K562 (cell line): ENCODE measurements at regions not wholly inside any gene's neighbourhood (a gene's known extent, or its start where the extent isn't known, plus 50 kb on each side); places are given as distances from the start of the nearest gene placed in this dataset.

ENCODE experiments used
- ATAC-seq: fragments of 200-7000 bp; cut with Tn5 transposase; 3 replicates; pipeline ENCODE4 v1.9.1; 2020; ENCODE audit warnings: moderate library complexity
- BruUV-seq: library from RNA; stranded (reverse); fragments of 400-500 nt; replicated peaks from 2 replicates; lab custom pipeline; 2021; lab: Mats Ljungman, UMichigan
- CTCF ChIA-PET: fragments of 300-600 bp; formaldehyde crosslinking; extraction: SDS; loops from one replicate; lab custom pipeline; 2021; ENCODE audit warnings: low intra/inter-chr PET ratio; lab: Yijun Ruan, JAX
- POLR2A ChIA-PET: fragments of 300-600, 350-650 bp; sonication (Branson Sonifier 250); formaldehyde crosslinking; extraction: SDS; loops from one replicate; lab custom pipeline; 2021; ENCODE audit warnings: antibody characterized with exemption, inconsistent platforms; lab: Yijun Ruan, JAX
- DNase-seq, 4 experiments: peaks; one replicate each; pipeline versions ENCODE4 v3.0.0 to v3.0.0-alpha.2; 2011 to 2018; ENCODE audit warnings: low spot score in 3 of 4, mixed read lengths in 3 of 4; ENCODE audit errors: extremely low read depth in 1 of 4
- FAIRE-seq: peaks from 2 replicates; lab custom pipeline; 2011; peaks lifted over from hg19 to GRCh38; lab: Jason Lieb, UNC
- H2AFZ ChIP-seq: 2 replicates; pipeline ENCODE4 v1.6.0; 2011; ENCODE audit warnings: low read depth, low read length, control low read depth, inconsistent platforms
- H3K27ac ChIP-seq: fragments of 200-600 bp; 3 replicates; pipeline ENCODE4 v1.8.0; 2011; ENCODE audit warnings: low read depth, mild to moderate bottlenecking, control low read depth, inconsistent platforms, low read length, moderate library complexity, mixed read lengths; ENCODE audit errors: extremely low read depth
- H3K27me3 ChIP-seq, 2 experiments: fragments of 300-600 bp in 1 of 2; 2 replicates in 1 of 2; 3 replicates in 1 of 2; pipeline versions ENCODE4 v1.6.0 to v1.8.0; 2011; ENCODE audit warnings: inconsistent platforms in 2 of 2, low read length in 2 of 2, mild to moderate bottlenecking in 1 of 2, mixed read lengths in 1 of 2, moderate library complexity in 1 of 2; ENCODE audit not compliant: control insufficient read depth in 2 of 2, insufficient read depth in 2 of 2
- H3K36me3 ChIP-seq: fragments of 300-600 bp; 3 replicates; pipeline ENCODE4 v1.8.0; 2011; ENCODE audit warnings: mild to moderate bottlenecking, low read length, inconsistent platforms; ENCODE audit not compliant: control insufficient read depth, insufficient read depth
- H3K4me1 ChIP-seq, 2 experiments: fragments of 200-600 bp in 1 of 2; replicated peaks in 1 of 2; 2 replicates in 1 of 2; 3 replicates in 1 of 2; pipeline versions ENCODE4 v1.5.1 to v1.8.0; 2011; ENCODE audit warnings: inconsistent platforms in 2 of 2, low read length in 2 of 2, mild to moderate bottlenecking in 1 of 2, mixed read lengths in 1 of 2, moderate library complexity in 1 of 2; ENCODE audit not compliant: control insufficient read depth in 2 of 2, insufficient read depth in 2 of 2
- H3K4me2 ChIP-seq: 2 replicates; pipeline ENCODE4 v1.6.1; 2011; ENCODE audit warnings: low read length, control low read depth, inconsistent platforms, mixed read lengths; ENCODE audit not compliant: insufficient read depth
- H3K4me3 ChIP-seq: fragments of 200-600 bp; sonication (generic), shearing (Covaris generic); 2 replicates; pipeline ENCODE4 v1.5.1; 2016; ENCODE audit warnings: control low read depth, inconsistent platforms
- H3K79me2 ChIP-seq: fragments of 200-600 bp; 3 replicates; pipeline ENCODE4 v1.8.0; 2011; ENCODE audit warnings: low read length, inconsistent platforms; ENCODE audit not compliant: control insufficient read depth, insufficient read depth
- H3K9ac ChIP-seq, 2 experiments: 2 replicates each; pipeline versions ENCODE4 v1.6.0 to v1.6.1; 2011; ENCODE audit warnings: low read depth in 2 of 2, low read length in 2 of 2, control low read depth in 1 of 2, inconsistent platforms in 1 of 2, mild to moderate bottlenecking in 1 of 2, mixed read lengths in 1 of 2; ENCODE audit not compliant: insufficient read depth in 1 of 2
- H3K9me1 ChIP-seq: one replicate; pipeline ENCODE4 v1.6.0; 2011; ENCODE audit warnings: inconsistent platforms, mild to moderate bottlenecking, low read length, moderate library complexity; ENCODE audit not compliant: control insufficient read depth, insufficient read depth
- H3K9me3 ChIP-seq: replicated peaks from 2 replicates; pipeline ENCODE4 v1.5.1; 2011; ENCODE audit warnings: low read depth, low read length, inconsistent platforms; ENCODE audit not compliant: control insufficient read depth, insufficient read depth
- H4K20me1 ChIP-seq: replicated peaks from 2 replicates; pipeline ENCODE4 v1.6.1; 2011; ENCODE audit warnings: low read length, inconsistent platforms, mixed read lengths; ENCODE audit not compliant: control insufficient read depth, insufficient read depth
- FOXP1 ChIP-seq: sonication (generic); formaldehyde crosslinking; IDR thresholded peaks from 2 replicates; pipeline ENCODE4 v1.8.0; 2022; ENCODE audit warnings: mild to moderate bottlenecking, missing genetic modification reagents
- KHSRP ChIP-seq: fragments of 450-650 bp; IDR thresholded peaks from 2 replicates; pipeline ENCODE4 v1.6.1; 2017
- MTF1 ChIP-seq: fragments of 250-450 bp; sonication (Bioruptor Pico); IDR thresholded peaks from 2 replicates; pipeline ENCODE4 v1.9.0; 2021; ENCODE audit warnings: moderate library complexity, mild to moderate bottlenecking, inconsistent platforms, borderline replicate concordance
- SP2 ChIP-seq: IDR thresholded peaks from 2 replicates; pipeline ENCODE4 v1.6.1; 2011; ENCODE audit warnings: mild to moderate bottlenecking, low read depth, low read length, moderate library complexity; ENCODE audit not compliant: poor library complexity, severe bottlenecking; ENCODE audit errors: extremely low read depth
- TAF9B ChIP-seq: fragments of 450-650 bp; IDR thresholded peaks from 2 replicates; pipeline ENCODE4 v1.6.1; 2018; ENCODE audit warnings: mild to moderate bottlenecking; ENCODE audit not compliant: partially characterized antibody
- ZBTB7A ChIP-seq: IDR thresholded peaks from 2 replicates; pipeline ENCODE4 v1.6.1; 2011; ENCODE audit warnings: low read depth, mild to moderate bottlenecking, low read length, moderate library complexity, borderline replicate concordance; ENCODE audit not compliant: control insufficient read depth
- ZNF184 ChIP-seq: sonication (generic); formaldehyde crosslinking; IDR thresholded peaks from 2 replicates; pipeline ENCODE4 v1.5.0; 2020; ENCODE audit warnings: missing genetic modification reagents
- ZNF253 ChIP-seq: fragments of 250-450 bp; sonication (Bioruptor Pico); conservative IDR thresholded peaks from 2 replicates; pipeline ENCODE4 v1.6.1; 2021; ENCODE audit warnings: mild to moderate bottlenecking
- ZNF354B ChIP-seq: fragments of 250-450 bp; sonication (Bioruptor Pico); IDR thresholded peaks from 2 replicates; pipeline ENCODE4 v1.4.0; 2020
- ZNF561 ChIP-seq: fragments of 450-650 bp; formaldehyde crosslinking; conservative IDR thresholded peaks from 2 replicates; pipeline ENCODE4 v1.4.0; 2020; ENCODE audit warnings: mild to moderate bottlenecking, moderate library complexity
- ZNF589 ChIP-seq: fragments of 200-800 bp; sonication (Bioruptor generic); IDR thresholded peaks from 2 replicates; pipeline ENCODE4 v1.6.1; 2016; ENCODE audit warnings: low read depth, missing genetic modification characterization, missing compliant biosample characterization
- WGBS: fragments of 100-300 bp; shearing (Covaris generic); methylation state at CpG from one replicate; pipeline ENCODE4 v1.1.6; 2016; ENCODE audit warnings: low coverage, mixed read lengths; ENCODE audit not compliant: insufficient coverage; ENCODE audit errors: missing lambda C conversion rate; 5-methylcytosine and 5-hydroxymethylcytosine counted together
- in situ Hi-C: fragments of 300-500 bp; cut with MboI; formaldehyde crosslinking; loops from 4 replicates; pipeline ENCODE4 v1.15.0; 2018; ENCODE audit warnings: inconsistent platforms, mixed read lengths
- intact Hi-C: fragments of 100-400 bp; cut with micrococcal nuclease; formaldehyde crosslinking; loops from 2 replicates; pipeline ENCODE4 v1.14.2; 2022
- TF ChIP-seq, protein P1 (sequence below): sonication (generic); formaldehyde crosslinking; IDR thresholded peaks from 2 replicates; pipeline ENCODE4 v1.8.1; 2022; ENCODE audit warnings: missing genetic modification reagents
- TF ChIP-seq, protein P2 (sequence below): fragments of 250-450 bp; sonication (Bioruptor Pico); IDR thresholded peaks from 2 replicates; pipeline ENCODE4 v1.8.0; 2021; ENCODE audit warnings: moderate library complexity, mild to moderate bottlenecking, inconsistent platforms
- TF ChIP-seq, protein P3 (sequence below): fragments of 250-450 bp; sonication (Bioruptor Pico); IDR thresholded peaks from 2 replicates; pipeline ENCODE4 v1.4.0; 2020; ENCODE audit warnings: mild to moderate bottlenecking, moderate library complexity

DNA sequence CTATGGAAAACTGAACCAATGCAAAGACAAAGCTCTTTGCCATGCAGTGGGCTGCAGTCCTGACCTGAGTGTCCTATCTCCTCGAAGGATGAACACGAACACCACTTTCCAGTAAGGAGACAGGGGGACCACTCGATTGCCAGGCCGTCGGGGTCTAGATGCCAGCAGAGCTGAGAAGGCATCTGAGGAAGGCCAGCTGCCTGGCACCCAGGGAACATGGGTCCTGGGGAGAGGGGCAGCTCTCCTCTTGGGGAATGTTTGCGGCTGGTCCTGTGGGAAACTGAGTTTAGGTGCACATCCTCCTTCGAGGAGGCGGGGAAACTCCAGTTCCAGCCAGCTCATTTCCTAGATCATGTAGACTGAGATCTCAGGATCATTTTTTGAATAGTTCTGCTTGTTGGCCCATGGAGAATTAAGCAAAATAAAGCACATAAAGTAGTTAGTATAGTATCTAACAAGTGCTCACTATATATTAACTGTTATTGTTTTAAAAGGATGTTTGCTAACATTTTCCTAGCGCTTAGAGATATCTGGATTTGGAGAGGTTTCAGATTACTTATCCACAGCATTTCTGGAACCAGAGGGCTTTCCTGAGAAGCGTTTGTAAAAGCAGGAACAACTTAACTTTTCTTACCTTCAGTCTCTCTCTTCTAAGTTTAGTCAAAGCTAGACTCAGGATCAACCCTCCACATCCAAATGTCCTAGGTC is 225.3 kb upstream of the FOXQ1 start:
- TF ChIP-seq ZNF253, result no peak
- TF ChIP-seq ZBTB7A, result no peak
- TF ChIP-seq ZNF561 (CRISPR knock-in tag), result no peak
- TF ChIP-seq, protein P1, sequence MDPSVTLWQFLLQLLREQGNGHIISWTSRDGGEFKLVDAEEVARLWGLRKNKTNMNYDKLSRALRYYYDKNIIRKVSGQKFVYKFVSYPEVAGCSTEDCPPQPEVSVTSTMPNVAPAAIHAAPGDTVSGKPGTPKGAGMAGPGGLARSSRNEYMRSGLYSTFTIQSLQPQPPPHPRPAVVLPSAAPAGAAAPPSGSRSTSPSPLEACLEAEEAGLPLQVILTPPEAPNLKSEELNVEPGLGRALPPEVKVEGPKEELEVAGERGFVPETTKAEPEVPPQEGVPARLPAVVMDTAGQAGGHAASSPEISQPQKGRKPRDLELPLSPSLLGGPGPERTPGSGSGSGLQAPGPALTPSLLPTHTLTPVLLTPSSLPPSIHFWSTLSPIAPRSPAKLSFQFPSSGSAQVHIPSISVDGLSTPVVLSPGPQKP (CRISPR knock-in tag), result no peak
- TF ChIP-seq, protein P2, sequence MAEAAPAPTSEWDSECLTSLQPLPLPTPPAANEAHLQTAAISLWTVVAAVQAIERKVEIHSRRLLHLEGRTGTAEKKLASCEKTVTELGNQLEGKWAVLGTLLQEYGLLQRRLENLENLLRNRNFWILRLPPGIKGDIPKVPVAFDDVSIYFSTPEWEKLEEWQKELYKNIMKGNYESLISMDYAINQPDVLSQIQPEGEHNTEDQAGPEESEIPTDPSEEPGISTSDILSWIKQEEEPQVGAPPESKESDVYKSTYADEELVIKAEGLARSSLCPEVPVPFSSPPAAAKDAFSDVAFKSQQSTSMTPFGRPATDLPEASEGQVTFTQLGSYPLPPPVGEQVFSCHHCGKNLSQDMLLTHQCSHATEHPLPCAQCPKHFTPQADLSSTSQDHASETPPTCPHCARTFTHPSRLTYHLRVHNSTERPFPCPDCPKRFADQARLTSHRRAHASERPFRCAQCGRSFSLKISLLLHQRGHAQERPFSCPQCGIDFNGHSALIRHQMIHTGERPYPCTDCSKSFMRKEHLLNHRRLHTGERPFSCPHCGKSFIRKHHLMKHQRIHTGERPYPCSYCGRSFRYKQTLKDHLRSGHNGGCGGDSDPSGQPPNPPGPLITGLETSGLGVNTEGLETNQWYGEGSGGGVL (CRISPR knock-in tag), result no peak
- no peak for TF ChIP-seq FOXP1 (CRISPR knock-in tag)
- no peak for TF ChIP-seq TAF9B
- TF ChIP-seq ZNF184 (CRISPR knock-in tag), result no peak
- TF ChIP-seq ZNF354B (CRISPR knock-in tag), result no peak
- TF ChIP-seq SP2, result no peak
- TF ChIP-seq, protein P3, sequence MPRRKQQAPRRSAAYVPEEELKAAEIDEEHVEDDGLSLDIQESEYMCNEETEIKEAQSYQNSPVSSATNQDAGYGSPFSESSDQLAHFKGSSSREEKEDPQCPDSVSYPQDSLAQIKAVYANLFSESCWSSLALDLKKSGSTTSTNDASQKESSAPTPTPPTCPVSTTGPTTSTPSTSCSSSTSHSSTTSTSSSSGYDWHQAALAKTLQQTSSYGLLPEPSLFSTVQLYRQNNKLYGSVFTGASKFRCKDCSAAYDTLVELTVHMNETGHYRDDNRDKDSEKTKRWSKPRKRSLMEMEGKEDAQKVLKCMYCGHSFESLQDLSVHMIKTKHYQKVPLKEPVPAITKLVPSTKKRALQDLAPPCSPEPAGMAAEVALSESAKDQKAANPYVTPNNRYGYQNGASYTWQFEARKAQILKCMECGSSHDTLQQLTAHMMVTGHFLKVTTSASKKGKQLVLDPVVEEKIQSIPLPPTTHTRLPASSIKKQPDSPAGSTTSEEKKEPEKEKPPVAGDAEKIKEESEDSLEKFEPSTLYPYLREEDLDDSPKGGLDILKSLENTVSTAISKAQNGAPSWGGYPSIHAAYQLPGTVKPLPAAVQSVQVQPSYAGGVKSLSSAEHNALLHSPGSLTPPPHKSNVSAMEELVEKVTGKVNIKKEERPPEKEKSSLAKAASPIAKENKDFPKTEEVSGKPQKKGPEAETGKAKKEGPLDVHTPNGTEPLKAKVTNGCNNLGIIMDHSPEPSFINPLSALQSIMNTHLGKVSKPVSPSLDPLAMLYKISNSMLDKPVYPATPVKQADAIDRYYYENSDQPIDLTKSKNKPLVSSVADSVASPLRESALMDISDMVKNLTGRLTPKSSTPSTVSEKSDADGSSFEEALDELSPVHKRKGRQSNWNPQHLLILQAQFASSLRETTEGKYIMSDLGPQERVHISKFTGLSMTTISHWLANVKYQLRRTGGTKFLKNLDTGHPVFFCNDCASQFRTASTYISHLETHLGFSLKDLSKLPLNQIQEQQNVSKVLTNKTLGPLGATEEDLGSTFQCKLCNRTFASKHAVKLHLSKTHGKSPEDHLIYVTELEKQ, result no peak
- no peak for TF ChIP-seq MTF1 (CRISPR knock-in tag)
- no peak for TF ChIP-seq KHSRP
- no peak for TF ChIP-seq ZNF589 (CRISPR knock-in tag)
- no peak overlapping the region for H3K4me3 ChIP-seq
- POLR2A ChIA-PET, result interaction anchor here (0.9 to 1.1 kb wide), 2 partner anchors 11 kb away, joined by 3 read pairs; no protein-coding TSS in a partner anchor
- DNase-seq (no peak), FAIRE-seq (no peak), ATAC-seq (no peak)
- H3K27ac ChIP-seq, result no peak overlapping the region
- H2AFZ ChIP-seq, result no peak overlapping the region
- under 1% methylated on average over 10 of the region's 10 CpGs for WGBS
- no TSS peak for BruUV-seq
- no peaks in the 10 kb centered on the region for H3K4me1 ChIP-seq
- H3K9ac ChIP-seq, result no peak overlapping the region
- no peaks in the 10 kb centered on the region for H3K9me3 ChIP-seq
- H3K79me2 ChIP-seq, result no peaks in the 10 kb centered on the region
- intact Hi-C loops, result no loop called here
- H3K27me3 ChIP-seq, result peaks cover 5 to 24% of the 10 kb centered on the region in 2 experiments; a peak in 4 of 5 replicates
- no peaks in the 10 kb centered on the region for H3K36me3 ChIP-seq
- H3K9me1 ChIP-seq, result no peaks in the 10 kb centered on the region
- in situ Hi-C loops, result no loop called here
- no peaks in the 10 kb centered on the region for H4K20me1 ChIP-seq
- CTCF ChIA-PET, result no interaction called here
- H3K4me2 ChIP-seq, result no peak overlapping the region
